GM23338 (cell line): ENCODE measurements at regions not wholly inside any gene's neighbourhood (a gene's known extent, or its start where the extent isn't known, plus 50 kb on each side); places are given as distances from the start of the nearest gene placed in this dataset.

Experiments used
- ATAC-seq: fragments of 200-7000 bp; cut with Tn5 transposase; 3 replicates; pipeline ENCODE4 v1.9.1; 2020
- DNase-seq: peaks from one replicate; pipeline ENCODE4 v3.0.0-alpha.2; 2015; ENCODE audit warnings: low spot score
- H2AFZ ChIP-seq: fragments of 200-600 bp; sonication (generic); 2 replicates; pipeline ENCODE4 v1.8.0; 2016; ENCODE audit warnings: antibody characterized with exemption, mild to moderate bottlenecking, moderate library complexity
- H3F3A ChIP-seq: fragments of 200-600 bp; sonication (generic); replicated peaks from 2 replicates; pipeline ENCODE4 v1.8.0; 2017; ENCODE audit warnings: antibody characterized with exemption, mixed run types, low read depth
- H3K27ac ChIP-seq: fragments of 200-600 bp; sonication (generic); 2 replicates; pipeline ENCODE4 v1.6.1; 2016; ENCODE audit warnings: low read depth
- H3K27me3 ChIP-seq: fragments of 200-600 bp; sonication (generic); 2 replicates; pipeline ENCODE4 v1.8.0; 2016; ENCODE audit warnings: mild to moderate bottlenecking, mixed run types, moderate library complexity; ENCODE audit not compliant: insufficient read depth
- H3K36me3 ChIP-seq: fragments of 200-600 bp; sonication (generic); 2 replicates; pipeline ENCODE4 v1.8.0; 2016; ENCODE audit warnings: mild to moderate bottlenecking; ENCODE audit not compliant: insufficient read depth
- H3K4me1 ChIP-seq: fragments of 200-600 bp; sonication (generic); 2 replicates; pipeline ENCODE4 v1.8.0; 2016; ENCODE audit warnings: mild to moderate bottlenecking, moderate library complexity; ENCODE audit not compliant: insufficient read depth
- H3K4me2 ChIP-seq: fragments of 200-600 bp; sonication (generic); 2 replicates; pipeline ENCODE4 v1.7.1; 2017; ENCODE audit warnings: mixed run types
- H3K4me3 ChIP-seq: fragments of 200-600 bp; sonication (generic); 2 replicates; pipeline ENCODE4 v1.6.1; 2016; ENCODE audit warnings: mixed run types
- H3K79me2 ChIP-seq: fragments of 200-600 bp; sonication (generic); replicated peaks from 2 replicates; pipeline ENCODE4 v1.8.0; 2017; ENCODE audit warnings: mild to moderate bottlenecking; ENCODE audit not compliant: insufficient read depth
- H3K9me2 ChIP-seq: fragments of 200-600 bp; sonication (generic); 2 replicates; pipeline ENCODE4 v1.8.0; 2017; ENCODE audit not compliant: insufficient read depth
- H4K20me1 ChIP-seq: fragments of 200-600 bp; sonication (generic); replicated peaks from 2 replicates; pipeline ENCODE4 v1.8.0; 2017; ENCODE audit warnings: mild to moderate bottlenecking; ENCODE audit not compliant: insufficient read depth
- H3K27ac Mint-ChIP-seq: 2 replicates; pipeline ENCODE4 v1.8.0; 2020; ENCODE audit warnings: inconsistent platforms, mild to moderate bottlenecking, moderate library complexity, mixed read lengths
- H3K27me3 Mint-ChIP-seq: 3 replicates; pipeline ENCODE4 v1.8.0; 2022; ENCODE audit warnings: low read depth, mild to moderate bottlenecking, moderate library complexity, mixed read lengths, inconsistent platforms; ENCODE audit not compliant: insufficient read depth, poor library complexity
- H3K36me3 Mint-ChIP-seq: 3 replicates; pipeline ENCODE4 v1.8.0; 2021; ENCODE audit warnings: low read depth, mild to moderate bottlenecking, inconsistent platforms, moderate library complexity, mixed read lengths
- H3K4me1 Mint-ChIP-seq: 3 replicates; pipeline ENCODE4 v1.8.0; 2020; ENCODE audit warnings: mild to moderate bottlenecking, inconsistent platforms, mixed read lengths
- H3K4me3 Mint-ChIP-seq: 3 replicates; pipeline ENCODE4 v1.8.0; 2021; ENCODE audit warnings: moderate library complexity, mild to moderate bottlenecking, inconsistent platforms, mixed read lengths
- H3K9me3 Mint-ChIP-seq: 3 replicates; pipeline ENCODE4 v1.8.0; 2020; ENCODE audit warnings: moderate library complexity, mild to moderate bottlenecking, inconsistent platforms, mixed read lengths
- CREB1 ChIP-seq: fragments of 250-450 bp; sonication (Bioruptor Pico); IDR thresholded peaks from 2 replicates; pipeline ENCODE4 v1.5.0; 2020; ENCODE audit warnings: low read depth, mild to moderate bottlenecking, moderate library complexity
- EZH2 ChIP-seq: fragments of 200-600 bp; sonication (generic); IDR thresholded peaks from one replicate; pipeline ENCODE4 v1.8.0; 2017; ENCODE audit warnings: antibody characterized with exemption, mild to moderate bottlenecking, low read depth; ENCODE audit not compliant: unreplicated experiment
- EZH2phosphoT487 ChIP-seq: fragments of 200-600 bp; sonication (generic); IDR thresholded peaks from one replicate; pipeline ENCODE4 v1.8.1; 2018; ENCODE audit warnings: antibody characterized with exemption; ENCODE audit not compliant: unreplicated experiment
- JUNB ChIP-seq: IDR thresholded peaks from one replicate; pipeline ENCODE4 v1.6.1; 2016; ENCODE audit warnings: antibody characterized with exemption; ENCODE audit not compliant: unreplicated experiment
- NANOG ChIP-seq: IDR thresholded peaks from 2 replicates; pipeline ENCODE4 v1.6.1; 2016; ENCODE audit warnings: antibody characterized with exemption, borderline replicate concordance
- POLR2AphosphoS5 ChIP-seq: IDR thresholded peaks from 2 replicates; pipeline ENCODE4 v1.6.1; 2016; ENCODE audit warnings: antibody characterized with exemption, low read depth
- STAT1 ChIP-seq: IDR thresholded peaks from one replicate; pipeline ENCODE4 v1.6.1; 2016; ENCODE audit warnings: antibody characterized with exemption; ENCODE audit not compliant: unreplicated experiment
- ZNF114 ChIP-seq: fragments of 250-450 bp; sonication (Bioruptor Pico); IDR thresholded peaks from 2 replicates; pipeline ENCODE4 v1.5.0; 2020; ENCODE audit warnings: mild to moderate bottlenecking, moderate library complexity
- ZNF331 ChIP-seq: fragments of 250-450 bp; sonication (Bioruptor Pico); IDR thresholded peaks from 2 replicates; pipeline ENCODE4 v1.5.0; 2020; ENCODE audit warnings: low read depth, mild to moderate bottlenecking, moderate library complexity
- TF ChIP-seq, protein P1 (sequence below), 2 experiments: fragments of 200-600 bp in 1 of 2; sonication (generic) in 1 of 2; conservative IDR thresholded peaks; 2 replicates each; pipeline versions ENCODE4 v1.5.1 to v1.6.1; 2016 to 2017; ENCODE audit warnings: antibody characterized with exemption in 2 of 2, low read depth in 2 of 2, mild to moderate bottlenecking in 2 of 2, moderate library complexity in 1 of 2
- TF ChIP-seq, protein P2 (sequence below): IDR thresholded peaks from one replicate; pipeline ENCODE4 v1.6.1; 2018; ENCODE audit warnings: antibody characterized with exemption; ENCODE audit not compliant: unreplicated experiment
- TF ChIP-seq, protein P3 (sequence below): IDR thresholded peaks from 2 replicates; pipeline ENCODE4 v1.6.1; 2016; ENCODE audit warnings: antibody characterized with exemption
- TF ChIP-seq, protein P4 (sequence below): fragments of 250-450 bp; sonication (Bioruptor Pico); IDR thresholded peaks from 2 replicates; pipeline ENCODE4 v1.5.0; 2020; ENCODE audit warnings: mild to moderate bottlenecking, moderate library complexity

DNA sequence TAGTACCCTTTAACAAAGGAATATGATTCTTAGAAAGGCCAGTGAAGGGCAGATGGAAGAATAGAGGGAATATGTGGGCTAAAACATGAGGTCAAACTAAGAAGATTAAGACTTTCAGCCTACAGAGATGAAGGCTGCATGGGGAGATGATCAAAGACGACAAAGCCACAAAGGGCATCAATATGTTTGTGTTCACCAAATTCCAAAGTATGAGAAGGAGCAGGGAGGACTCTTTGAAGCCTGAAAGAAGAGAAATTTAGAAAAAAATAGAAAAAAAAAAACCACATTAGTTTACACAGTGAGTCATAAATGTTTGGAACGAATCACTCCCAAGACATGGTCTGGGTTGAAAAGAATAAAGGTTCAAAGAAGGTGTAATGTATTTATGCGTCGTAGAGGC, 131.8 kb downstream of the NEDD1 start:
- ATAC-seq (no peak), DNase-seq (no peak)
- no peaks in the 10 kb centered on the region for H4K20me1 ChIP-seq
- no peak overlapping the region for H2AFZ ChIP-seq
- H3K36me3 Mint-ChIP-seq, result no peaks in the 10 kb centered on the region
- no peaks in the 10 kb centered on the region for H3K4me1 Mint-ChIP-seq
- H3K4me2 ChIP-seq, result no peak overlapping the region
- H3K27ac ChIP-seq, result no peak overlapping the region
- H3K27ac Mint-ChIP-seq, result no peak overlapping the region
- H3K4me3 Mint-ChIP-seq, result no peak overlapping the region
- TF ChIP-seq, protein P1, sequence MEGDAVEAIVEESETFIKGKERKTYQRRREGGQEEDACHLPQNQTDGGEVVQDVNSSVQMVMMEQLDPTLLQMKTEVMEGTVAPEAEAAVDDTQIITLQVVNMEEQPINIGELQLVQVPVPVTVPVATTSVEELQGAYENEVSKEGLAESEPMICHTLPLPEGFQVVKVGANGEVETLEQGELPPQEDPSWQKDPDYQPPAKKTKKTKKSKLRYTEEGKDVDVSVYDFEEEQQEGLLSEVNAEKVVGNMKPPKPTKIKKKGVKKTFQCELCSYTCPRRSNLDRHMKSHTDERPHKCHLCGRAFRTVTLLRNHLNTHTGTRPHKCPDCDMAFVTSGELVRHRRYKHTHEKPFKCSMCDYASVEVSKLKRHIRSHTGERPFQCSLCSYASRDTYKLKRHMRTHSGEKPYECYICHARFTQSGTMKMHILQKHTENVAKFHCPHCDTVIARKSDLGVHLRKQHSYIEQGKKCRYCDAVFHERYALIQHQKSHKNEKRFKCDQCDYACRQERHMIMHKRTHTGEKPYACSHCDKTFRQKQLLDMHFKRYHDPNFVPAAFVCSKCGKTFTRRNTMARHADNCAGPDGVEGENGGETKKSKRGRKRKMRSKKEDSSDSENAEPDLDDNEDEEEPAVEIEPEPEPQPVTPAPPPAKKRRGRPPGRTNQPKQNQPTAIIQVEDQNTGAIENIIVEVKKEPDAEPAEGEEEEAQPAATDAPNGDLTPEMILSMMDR (conservative IDR thresholded peaks at IDR 0.05; ENCODE audit: low read depth in 2 of 2), result no peak
- TF ChIP-seq JUNB (no peak), STAT1 (no peak), EZH2 (no peak), POLR2AphosphoS5 (no peak), EZH2phosphoT487 (no peak), NANOG (no peak), ZNF331 (CRISPR knock-in tag) (no peak), ZNF114 (CRISPR knock-in tag) (no peak), CREB1 (CRISPR knock-in tag) (no peak)
- TF ChIP-seq, protein P2, sequence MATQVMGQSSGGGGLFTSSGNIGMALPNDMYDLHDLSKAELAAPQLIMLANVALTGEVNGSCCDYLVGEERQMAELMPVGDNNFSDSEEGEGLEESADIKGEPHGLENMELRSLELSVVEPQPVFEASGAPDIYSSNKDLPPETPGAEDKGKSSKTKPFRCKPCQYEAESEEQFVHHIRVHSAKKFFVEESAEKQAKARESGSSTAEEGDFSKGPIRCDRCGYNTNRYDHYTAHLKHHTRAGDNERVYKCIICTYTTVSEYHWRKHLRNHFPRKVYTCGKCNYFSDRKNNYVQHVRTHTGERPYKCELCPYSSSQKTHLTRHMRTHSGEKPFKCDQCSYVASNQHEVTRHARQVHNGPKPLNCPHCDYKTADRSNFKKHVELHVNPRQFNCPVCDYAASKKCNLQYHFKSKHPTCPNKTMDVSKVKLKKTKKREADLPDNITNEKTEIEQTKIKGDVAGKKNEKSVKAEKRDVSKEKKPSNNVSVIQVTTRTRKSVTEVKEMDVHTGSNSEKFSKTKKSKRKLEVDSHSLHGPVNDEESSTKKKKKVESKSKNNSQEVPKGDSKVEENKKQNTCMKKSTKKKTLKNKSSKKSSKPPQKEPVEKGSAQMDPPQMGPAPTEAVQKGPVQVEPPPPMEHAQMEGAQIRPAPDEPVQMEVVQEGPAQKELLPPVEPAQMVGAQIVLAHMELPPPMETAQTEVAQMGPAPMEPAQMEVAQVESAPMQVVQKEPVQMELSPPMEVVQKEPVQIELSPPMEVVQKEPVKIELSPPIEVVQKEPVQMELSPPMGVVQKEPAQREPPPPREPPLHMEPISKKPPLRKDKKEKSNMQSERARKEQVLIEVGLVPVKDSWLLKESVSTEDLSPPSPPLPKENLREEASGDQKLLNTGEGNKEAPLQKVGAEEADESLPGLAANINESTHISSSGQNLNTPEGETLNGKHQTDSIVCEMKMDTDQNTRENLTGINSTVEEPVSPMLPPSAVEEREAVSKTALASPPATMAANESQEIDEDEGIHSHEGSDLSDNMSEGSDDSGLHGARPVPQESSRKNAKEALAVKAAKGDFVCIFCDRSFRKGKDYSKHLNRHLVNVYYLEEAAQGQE, result no peak
- TF ChIP-seq, protein P3, sequence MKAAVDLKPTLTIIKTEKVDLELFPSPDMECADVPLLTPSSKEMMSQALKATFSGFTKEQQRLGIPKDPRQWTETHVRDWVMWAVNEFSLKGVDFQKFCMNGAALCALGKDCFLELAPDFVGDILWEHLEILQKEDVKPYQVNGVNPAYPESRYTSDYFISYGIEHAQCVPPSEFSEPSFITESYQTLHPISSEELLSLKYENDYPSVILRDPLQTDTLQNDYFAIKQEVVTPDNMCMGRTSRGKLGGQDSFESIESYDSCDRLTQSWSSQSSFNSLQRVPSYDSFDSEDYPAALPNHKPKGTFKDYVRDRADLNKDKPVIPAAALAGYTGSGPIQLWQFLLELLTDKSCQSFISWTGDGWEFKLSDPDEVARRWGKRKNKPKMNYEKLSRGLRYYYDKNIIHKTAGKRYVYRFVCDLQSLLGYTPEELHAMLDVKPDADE, result no peak
- TF ChIP-seq, protein P4, sequence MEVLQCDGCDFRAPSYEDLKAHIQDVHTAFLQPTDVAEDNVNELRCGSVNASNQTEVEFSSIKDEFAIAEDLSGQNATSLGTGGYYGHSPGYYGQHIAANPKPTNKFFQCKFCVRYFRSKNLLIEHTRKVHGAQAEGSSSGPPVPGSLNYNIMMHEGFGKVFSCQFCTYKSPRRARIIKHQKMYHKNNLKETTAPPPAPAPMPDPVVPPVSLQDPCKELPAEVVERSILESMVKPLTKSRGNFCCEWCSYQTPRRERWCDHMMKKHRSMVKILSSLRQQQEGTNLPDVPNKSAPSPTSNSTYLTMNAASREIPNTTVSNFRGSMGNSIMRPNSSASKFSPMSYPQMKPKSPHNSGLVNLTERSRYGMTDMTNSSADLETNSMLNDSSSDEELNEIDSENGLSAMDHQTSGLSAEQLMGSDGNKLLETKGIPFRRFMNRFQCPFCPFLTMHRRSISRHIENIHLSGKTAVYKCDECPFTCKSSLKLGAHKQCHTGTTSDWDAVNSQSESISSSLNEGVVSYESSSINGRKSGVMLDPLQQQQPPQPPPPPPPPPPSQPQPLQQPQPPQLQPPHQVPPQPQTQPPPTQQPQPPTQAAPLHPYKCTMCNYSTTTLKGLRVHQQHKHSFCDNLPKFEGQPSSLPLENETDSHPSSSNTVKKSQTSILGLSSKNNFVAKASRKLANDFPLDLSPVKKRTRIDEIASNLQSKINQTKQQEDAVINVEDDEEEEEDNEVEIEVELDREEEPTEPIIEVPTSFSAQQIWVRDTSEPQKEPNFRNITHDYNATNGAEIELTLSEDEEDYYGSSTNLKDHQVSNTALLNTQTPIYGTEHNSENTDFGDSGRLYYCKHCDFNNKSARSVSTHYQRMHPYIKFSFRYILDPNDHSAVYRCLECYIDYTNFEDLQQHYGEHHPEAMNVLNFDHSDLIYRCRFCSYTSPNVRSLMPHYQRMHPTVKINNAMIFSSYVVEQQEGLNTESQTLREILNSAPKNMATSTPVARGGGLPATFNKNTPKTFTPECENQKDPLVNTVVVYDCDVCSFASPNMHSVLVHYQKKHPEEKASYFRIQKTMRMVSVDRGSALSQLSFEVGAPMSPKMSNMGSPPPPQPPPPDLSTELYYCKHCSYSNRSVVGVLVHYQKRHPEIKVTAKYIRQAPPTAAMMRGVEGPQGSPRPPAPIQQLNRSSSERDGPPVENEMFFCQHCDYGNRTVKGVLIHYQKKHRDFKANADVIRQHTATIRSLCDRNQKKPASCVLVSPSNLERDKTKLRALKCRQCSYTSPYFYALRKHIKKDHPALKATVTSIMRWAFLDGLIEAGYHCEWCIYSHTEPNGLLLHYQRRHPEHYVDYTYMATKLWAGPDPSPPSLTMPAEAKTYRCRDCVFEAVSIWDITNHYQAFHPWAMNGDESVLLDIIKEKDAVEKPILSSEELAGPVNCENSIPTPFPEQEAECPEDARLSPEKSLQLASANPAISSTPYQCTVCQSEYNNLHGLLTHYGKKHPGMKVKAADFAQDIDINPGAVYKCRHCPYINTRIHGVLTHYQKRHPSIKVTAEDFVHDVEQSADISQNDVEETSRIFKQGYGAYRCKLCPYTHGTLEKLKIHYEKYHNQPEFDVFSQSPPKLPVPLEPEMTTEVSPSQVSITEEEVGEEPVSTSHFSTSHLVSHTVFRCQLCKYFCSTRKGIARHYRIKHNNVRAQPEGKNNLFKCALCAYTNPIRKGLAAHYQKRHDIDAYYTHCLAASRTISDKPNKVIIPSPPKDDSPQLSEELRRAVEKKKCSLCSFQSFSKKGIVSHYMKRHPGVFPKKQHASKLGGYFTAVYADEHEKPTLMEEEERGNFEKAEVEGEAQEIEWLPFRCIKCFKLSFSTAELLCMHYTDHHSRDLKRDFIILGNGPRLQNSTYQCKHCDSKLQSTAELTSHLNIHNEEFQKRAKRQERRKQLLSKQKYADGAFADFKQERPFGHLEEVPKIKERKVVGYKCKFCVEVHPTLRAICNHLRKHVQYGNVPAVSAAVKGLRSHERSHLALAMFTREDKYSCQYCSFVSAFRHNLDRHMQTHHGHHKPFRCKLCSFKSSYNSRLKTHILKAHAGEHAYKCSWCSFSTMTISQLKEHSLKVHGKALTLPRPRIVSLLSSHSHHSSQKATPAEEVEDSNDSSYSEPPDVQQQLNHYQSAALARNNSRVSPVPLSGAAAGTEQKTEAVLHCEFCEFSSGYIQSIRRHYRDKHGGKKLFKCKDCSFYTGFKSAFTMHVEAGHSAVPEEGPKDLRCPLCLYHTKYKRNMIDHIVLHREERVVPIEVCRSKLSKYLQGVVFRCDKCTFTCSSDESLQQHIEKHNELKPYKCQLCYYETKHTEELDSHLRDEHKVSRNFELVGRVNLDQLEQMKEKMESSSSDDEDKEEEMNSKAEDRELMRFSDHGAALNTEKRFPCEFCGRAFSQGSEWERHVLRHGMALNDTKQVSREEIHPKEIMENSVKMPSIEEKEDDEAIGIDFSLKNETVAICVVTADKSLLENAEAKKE, result no peak
- no peak overlapping the region for H3K4me3 ChIP-seq
- H3K4me1 ChIP-seq, result no peaks in the 10 kb centered on the region
- no peaks in the 10 kb centered on the region for H3F3A ChIP-seq
- no peaks in the 10 kb centered on the region for H3K27me3 Mint-ChIP-seq
- H3K36me3 ChIP-seq, result no peaks in the 10 kb centered on the region
- H3K9me2 ChIP-seq, result peaks cover 4% of the 10 kb centered on the region; the same call in 1 of the 2 replicates
- H3K27me3 ChIP-seq, result no peaks in the 10 kb centered on the region
- no peaks in the 10 kb centered on the region for H3K79me2 ChIP-seq
- H3K9me3 Mint-ChIP-seq, result no peaks in the 10 kb centered on the region
